GM18498 (cell line): ENCODE measurements at regions not wholly inside any gene's neighbourhood (a gene's known extent, or its start where the extent isn't known, plus 50 kb on each side); places are given as distances from the start of the nearest gene placed in this dataset.
"Not testable (repeated sequence)": the region's sequence is repeated elsewhere in the genome, so short reads cannot be mapped to it uniquely, and the experiment has no call there.

Source experiments
- ATAC-seq: cut with Tn5 transposase; IDR thresholded peaks from one replicate; pipeline ENCODE4 v1.9.1; 2021; ENCODE audit warnings: mild to moderate bottlenecking, moderate library complexity; ENCODE audit not compliant: unreplicated experiment

DNA sequence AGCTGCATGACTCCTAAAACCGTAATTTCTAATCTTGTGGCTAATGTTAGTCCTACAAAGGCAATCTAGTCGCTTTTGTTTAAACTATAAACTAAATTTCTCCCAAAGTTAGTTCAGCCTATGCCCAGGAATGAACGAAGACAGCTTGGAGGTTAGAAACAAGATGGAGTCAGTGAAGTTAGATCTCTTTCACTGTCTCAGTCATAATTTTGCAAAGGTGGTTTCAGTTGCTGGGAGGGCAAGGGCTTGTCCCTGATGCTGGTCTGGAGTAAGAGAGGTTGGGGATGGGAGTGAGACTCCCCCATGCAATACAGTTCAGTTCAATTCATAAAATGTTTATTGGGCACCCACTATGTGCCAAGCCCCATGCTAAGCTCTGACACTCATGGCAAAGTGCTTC, 362.1 kb downstream of the TYW1 start:
- not testable (repeated sequence) for ATAC-seq

GRCh38 chr7:67359900-67360299, 363.3 kb downstream of the TYW1 start:
- ATAC-seq: no peak

DNA sequence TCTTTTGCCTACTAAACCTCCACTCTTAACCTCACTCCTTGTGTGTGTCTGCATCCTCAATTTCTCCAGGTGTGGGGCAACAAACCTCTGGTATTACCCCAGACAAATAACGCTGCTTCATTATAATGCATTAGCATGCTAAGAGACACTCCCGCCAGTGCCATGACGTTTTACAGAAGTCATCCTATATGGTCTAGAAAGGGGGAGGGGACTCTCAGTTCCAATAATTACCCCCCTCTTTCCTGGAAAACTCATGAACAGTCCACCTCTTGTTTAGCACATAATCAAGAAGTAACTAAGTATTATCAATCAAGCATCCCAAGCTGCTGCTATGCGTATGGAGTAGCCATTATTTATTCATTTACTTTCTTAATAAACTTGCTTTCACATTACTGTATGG, 364.5 kb downstream of the TYW1 start:
- no peak for ATAC-seq

- ATAC-seq: no peak
Measured at GRCh38 chr7:67364441-67365017, 367.9 kb downstream of the TYW1 start.

DNA sequence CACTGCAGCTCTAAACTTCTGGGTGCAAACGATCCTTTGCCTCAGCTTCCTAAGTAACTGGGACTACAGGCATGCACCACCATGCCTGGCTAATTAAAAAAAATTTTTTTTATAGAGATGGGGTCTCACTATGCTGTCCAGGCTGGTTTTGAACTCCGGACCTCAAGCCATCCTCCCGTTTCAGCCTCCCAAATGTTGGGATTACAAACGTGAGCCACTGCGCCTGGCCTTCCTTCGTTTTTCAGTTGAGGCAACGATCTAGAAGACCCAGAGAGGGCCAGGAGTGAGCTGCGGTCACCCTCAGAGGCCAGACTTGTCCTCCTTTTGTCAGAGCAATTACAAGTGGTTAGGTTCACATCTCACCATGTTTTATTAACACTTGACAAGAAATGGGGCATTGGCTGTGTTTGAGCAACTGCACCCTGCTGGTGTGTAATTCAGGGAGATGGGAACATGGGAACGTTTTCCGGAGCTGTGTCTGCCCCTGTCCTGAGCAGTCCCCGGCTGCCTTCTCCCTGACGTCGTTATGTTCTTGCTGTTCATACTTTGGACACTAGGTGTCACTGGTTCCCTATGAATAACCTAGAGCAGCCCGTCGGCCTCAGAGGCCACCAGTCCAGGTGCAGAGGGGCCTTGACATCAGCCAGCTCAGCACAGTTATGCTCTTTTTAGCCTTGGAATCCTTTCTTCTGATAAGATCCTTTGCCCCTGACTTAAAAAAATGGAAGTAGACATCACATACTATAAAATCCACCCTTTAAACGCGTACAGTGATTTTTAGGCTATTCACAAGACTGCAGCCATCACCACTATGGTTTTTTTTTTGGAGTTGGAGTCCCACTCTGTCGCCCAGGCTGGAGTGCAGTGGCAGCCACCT, 375.0 kb downstream of the TYW1 start:
- ATAC-seq: peak; percentile 95

DNA sequence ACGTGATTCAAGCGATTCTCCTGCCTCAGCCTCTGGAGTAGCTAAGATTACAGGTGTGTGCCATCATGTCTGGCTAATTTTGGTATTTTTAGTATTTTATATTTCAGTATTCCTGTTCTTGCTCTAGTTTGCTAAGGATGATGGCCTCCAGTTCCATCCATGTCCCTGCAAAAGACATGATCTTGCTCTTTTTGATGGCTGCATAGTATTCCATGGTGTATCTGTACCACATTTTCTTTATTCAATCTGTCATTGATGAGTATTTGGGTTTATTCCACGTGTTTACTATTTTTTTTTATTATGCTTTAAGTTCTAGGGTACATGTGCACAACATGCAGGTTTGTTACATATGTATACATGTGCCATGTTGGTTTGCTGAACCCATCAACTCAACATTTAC, 376.8 kb downstream of the TYW1 start:
- ATAC-seq: not testable (repeated sequence)

DNA sequence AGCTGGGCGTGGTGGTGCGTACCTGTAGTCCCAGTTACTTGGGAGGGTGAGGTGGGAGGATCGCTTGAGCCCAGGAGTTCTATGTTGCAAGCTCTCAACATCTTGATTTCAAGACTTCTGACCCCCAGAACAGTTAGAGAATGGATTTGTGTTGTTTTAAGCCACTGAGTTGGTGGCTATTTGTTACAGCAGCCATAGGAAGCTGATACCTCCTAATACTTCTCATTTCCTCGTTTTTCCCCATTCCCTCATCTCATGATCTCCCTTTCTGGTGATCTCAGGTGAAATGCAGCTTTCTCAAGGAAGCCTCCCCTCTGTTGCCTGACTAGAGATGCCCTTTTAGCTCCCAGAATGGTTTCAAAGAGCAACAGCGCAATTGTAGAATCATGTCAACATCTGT, 378.8 kb downstream of the TYW1 start:
- no peak for ATAC-seq

DNA sequence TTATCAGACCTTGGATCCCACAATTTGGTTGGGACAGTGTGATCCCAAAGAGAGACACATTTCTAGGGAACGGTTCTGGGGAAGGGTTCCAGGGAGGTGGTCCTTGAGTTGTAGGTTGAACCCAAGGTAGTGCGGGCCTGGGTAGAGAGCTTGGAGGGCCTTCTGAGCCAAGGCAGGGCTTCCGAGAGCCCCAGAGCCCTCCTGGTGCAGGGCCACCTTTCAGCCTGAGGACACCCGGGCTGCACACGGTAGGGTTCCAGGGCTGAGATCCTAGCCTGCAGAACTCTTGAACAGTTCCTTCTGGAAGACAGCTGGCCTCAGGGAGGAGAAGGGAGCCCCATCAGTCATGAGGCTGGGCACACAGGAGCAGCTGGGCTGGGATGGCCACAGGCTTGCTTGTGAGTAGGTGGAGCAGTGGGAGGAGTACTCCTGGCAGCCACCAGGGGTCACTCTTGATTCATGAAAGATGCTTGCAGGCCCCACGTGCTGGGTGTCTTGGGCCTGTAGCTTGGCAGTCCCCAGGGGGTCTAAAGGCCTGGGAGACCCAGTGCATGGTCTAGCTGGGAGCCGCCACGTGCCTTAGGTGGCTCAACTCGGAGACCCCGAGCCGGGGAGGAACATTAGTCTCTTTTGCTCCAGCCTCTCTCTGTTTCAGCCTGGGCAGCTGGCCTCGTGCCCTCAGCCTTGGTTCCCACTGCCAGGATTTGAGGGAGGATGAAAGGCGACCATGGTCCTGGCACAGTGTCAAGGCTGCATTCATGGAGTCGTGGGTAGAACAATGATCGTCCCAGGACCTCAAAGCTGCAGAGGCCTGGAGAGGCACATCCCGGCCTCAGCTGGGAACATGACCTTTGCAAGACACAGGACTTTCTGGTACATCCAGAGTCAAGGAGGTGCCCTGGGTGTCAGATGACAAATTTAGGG, 381.6 kb downstream of the TYW1 start:
- ATAC-seq: peak; percentile 92

DNA sequence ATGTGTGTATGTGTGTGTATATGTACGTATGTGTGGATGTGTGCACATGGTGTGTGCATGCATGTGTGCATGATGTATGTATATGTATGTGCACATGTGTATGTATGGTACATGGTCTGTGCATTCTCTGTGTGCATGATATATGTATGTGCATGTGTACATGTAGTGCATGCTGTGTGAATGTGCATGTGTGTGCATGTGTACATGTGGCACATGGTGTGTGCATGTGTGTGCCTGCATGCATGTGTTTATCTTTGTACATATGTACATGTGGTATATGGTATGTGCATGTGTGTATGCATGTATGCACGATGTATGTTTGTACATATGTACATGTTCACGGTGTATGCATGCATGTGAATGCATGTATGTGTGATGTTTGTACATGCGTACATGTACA, 383.7 kb downstream of the TYW1 start:
- ATAC-seq: no peak

DNA sequence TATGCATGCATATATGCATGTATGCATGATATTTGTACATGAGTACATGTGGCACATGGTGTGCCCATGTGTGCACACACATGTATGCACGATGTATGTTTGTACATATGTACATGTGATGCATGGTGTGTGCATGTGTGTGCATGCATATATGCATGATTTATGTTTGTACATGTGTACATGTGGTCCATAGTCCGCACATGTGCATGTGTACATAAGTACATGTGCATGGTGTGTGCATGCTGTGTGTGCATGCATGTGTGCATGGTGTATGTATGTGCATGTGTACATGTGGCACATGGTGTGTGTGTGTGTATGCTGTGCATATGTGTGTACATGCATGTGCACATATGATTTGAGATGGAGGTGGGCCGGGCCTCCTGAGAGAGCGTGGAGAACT, 384.2 kb downstream of the TYW1 start:
- ATAC-seq: no peak

DNA sequence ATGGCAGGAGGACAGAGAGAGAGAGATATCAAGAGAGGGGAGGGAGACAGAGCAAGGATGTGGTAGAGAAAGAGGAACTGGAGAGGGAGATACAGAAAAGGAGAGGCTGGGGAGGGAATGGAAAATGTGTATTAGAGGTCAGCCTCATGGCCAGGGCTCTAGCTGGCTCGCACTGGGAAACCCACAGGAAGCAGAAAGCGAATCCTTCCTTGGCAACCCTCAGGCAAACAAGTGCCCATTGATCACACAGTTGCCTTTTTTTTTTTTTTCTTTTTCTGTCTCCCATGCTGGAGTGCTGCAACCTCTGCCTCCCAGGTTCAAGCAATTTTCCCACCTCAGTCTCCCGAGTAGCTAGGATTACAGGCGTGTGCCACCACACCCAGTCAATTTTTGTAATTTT, 391.2 kb downstream of the TYW1 start:
- no peak for ATAC-seq

DNA sequence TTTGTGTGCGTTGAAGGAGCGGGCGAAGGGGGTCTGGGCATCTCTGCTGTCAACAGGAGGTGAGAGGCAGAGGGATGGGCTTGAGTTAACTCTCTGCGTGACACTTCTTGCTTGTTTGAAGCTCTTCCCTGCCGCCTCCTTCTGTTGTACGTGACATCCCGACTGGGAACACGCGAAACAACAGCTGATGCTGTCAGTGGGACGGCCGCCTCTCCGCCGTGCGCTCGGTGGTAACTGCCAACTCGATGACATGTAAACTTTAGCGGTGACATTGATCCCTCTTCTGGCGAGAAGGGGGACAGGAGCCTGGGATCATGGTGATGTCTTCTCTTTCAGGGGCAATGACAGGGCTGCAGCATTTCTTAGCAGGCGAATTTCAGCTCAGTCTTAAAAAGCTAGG, 394.5 kb downstream of the TYW1 start:
- no peak for ATAC-seq

GRCh38 chr7:67392596-67393438, 396.2 kb downstream of the TYW1 start:
- no peak for ATAC-seq

DNA sequence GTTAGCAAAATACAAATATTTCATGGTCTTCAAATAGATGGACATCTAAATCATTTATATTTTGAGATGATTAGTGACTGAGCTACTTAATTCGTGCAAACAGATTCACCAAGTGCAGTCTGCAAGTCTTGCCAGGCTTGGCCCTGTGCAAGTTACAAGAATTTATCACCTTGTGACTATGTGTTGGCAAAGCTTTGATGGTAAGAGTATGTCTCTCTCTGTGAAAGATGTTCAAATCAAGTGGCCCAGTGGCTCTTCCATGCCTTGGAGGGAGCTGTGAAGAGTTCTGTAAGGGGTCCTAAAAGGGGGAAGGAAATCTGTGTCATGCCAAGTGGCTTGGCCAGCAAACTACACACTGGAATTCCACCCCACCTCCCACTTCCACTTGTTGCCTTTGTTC, 397.3 kb downstream of the TYW1 start:
- no peak for ATAC-seq

DNA sequence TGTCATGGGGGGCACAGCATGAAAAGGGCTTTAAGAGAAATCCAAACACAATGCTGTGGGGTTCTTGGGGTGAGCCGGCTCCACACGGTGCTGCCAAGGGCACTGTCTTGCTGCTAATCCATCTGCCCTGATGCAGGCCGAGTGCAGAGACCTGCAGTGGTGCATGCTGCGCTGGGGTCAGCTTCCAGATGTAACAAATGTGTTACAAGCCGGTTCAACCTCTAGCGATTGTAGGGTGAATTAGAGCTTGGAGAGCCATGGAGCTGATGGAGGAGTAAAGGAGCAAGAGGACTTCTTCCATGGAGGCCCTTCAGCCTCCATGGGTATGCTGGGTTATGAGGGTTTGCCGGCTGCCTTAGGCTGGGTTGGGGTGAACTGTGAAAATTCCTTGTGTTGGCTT, 402.3 kb downstream of the TYW1 start:
- no peak for ATAC-seq

DNA sequence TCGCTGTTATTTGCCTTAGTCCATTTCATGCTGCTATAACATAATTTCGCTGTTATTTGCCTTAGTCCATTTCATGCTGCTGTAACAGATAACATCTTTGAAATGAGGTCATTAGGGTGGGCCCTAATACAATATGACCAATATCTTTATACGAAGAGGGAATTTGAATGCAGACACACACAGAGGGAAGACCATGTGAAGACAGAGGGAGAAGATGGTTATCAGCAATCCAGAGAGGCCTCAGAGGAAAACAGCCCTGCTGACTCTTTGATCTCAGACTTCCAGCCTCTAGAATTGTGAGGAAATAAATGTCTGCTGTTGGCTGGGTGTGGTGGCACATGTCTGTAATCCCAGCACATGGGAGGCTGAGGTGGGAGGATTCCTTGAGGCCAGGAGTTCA, 404.9 kb downstream of the TYW1 start:
- no peak for ATAC-seq

GRCh38 chr7:67402280-67402679, 405.6 kb downstream of the TYW1 start:
- ATAC-seq: no peak

GRCh38 chr7:67406976-67407375, 410.3 kb downstream of the TYW1 start:
- no peak for ATAC-seq

GRCh38 chr7:67407392-67408071, 410.9 kb downstream of the TYW1 start:
- ATAC-seq: no peak

GRCh38 chr7:67408109-67408508, 411.5 kb downstream of the TYW1 start:
- ATAC-seq: no peak
